ENCODE measurements at regions not wholly inside any gene's neighbourhood (a gene's known extent, or its start where the extent isn't known, plus 50 kb on each side); places are given as distances from the start of the nearest gene placed in this dataset.
"Not testable (repeated sequence)": the region's sequence is repeated elsewhere in the genome, so short reads cannot be mapped to it uniquely, and the experiment has no call there.

- DNase-seq (ENCODE audit: low spot score), result no peak
Measured at GRCh38 chr2:21332993-21333625, 209.3 kb downstream of the TDRD15 start.

- no peak for DNase-seq (ENCODE audit: low spot score)
Measured at GRCh38 chr2:21333684-21334083, 209.9 kb downstream of the TDRD15 start.

GRCh38 chr2:21346984-21347383 is 223.2 kb downstream of the TDRD15 start:
- no peak for DNase-seq (ENCODE audit: low spot score)

GRCh38 chr2:21353879-21354679 is 230.3 kb downstream of the TDRD15 start:
- no peak for DNase-seq (ENCODE audit: low spot score)

- DNase-seq (ENCODE audit: low spot score), result no peak
Measured at GRCh38 chr2:21356086-21356856, 232.5 kb downstream of the TDRD15 start.

GRCh38 chr2:21356857-21357255 is 233.1 kb downstream of the TDRD15 start:
- no peak for DNase-seq (ENCODE audit: low spot score)

- DNase-seq (ENCODE audit: low spot score), result no peak
Measured at GRCh38 chr2:21358976-21359375, 235.2 kb downstream of the TDRD15 start.

- no peak for DNase-seq (ENCODE audit: low spot score)
Measured at GRCh38 chr2:21361384-21361783, 237.6 kb downstream of the TDRD15 start.

- no peak for DNase-seq (ENCODE audit: low spot score)
Measured at GRCh38 chr2:21361957-21362486, 238.3 kb downstream of the TDRD15 start.

- DNase-seq (ENCODE audit: low spot score), result no peak
Measured at GRCh38 chr2:21363364-21363763, 239.6 kb downstream of the TDRD15 start.

- DNase-seq (ENCODE audit: low spot score), result no peak
Measured at GRCh38 chr2:21367421-21367820, 243.7 kb downstream of the TDRD15 start.

GRCh38 chr2:21369787-21370186 is 246.0 kb downstream of the TDRD15 start:
- no peak for DNase-seq (ENCODE audit: low spot score)

GRCh38 chr2:21371499-21372003 is 247.8 kb downstream of the TDRD15 start:
- no peak for DNase-seq (ENCODE audit: low spot score)

GRCh38 chr2:21372654-21373053 is 248.9 kb downstream of the TDRD15 start:
- no peak for DNase-seq (ENCODE audit: low spot score)

- DNase-seq (ENCODE audit: low spot score), result no peak
Measured at GRCh38 chr2:21376864-21377263, 253.1 kb downstream of the TDRD15 start.

- DNase-seq (ENCODE audit: low spot score), result no peak
Measured at GRCh38 chr2:21379140-21379539, 255.4 kb downstream of the TDRD15 start.

GRCh38 chr2:21379668-21380067 is 255.9 kb downstream of the TDRD15 start:
- DNase-seq (ENCODE audit: low spot score), result not testable (repeated sequence)

- DNase-seq (ENCODE audit: low spot score), result no peak
Measured at GRCh38 chr2:21381421-21381820, 257.7 kb downstream of the TDRD15 start.

- DNase-seq (ENCODE audit: low spot score), result no peak
Measured at GRCh38 chr2:21382701-21383520, 259.1 kb downstream of the TDRD15 start.

- DNase-seq (ENCODE audit: low spot score), result no peak
Measured at GRCh38 chr2:21386666-21387065, 262.9 kb downstream of the TDRD15 start.

GRCh38 chr2:21392649-21393048 is 268.9 kb downstream of the TDRD15 start:
- DNase-seq (ENCODE audit: low spot score), result no peak

- DNase-seq (ENCODE audit: low spot score), result no peak
Measured at GRCh38 chr2:21393173-21393572, 269.4 kb downstream of the TDRD15 start.

Measured in CD4-positive, alpha-beta T cell treated with Interleukin-6 at 100 ng/mL for 8 hours (primary cell).